ENCODE measurements at regions not wholly inside any gene's neighbourhood (a gene's known extent, or its start where the extent isn't known, plus 50 kb on each side); places are given as distances from the start of the nearest gene placed in this dataset.

GRCh38 chr2:221097949-221098348 lies 474.2 kb downstream of the EPHA4 start:
- in situ Hi-C loops (cut with MboI; ENCODE audit: low pct_unique_long_range_greater_than_20kb, low sequenced_read_pairs, unreplicated experiment): no loop called here
- no peak for DNase-seq (ENCODE audit: low spot score)
- TF ChIP-seq CTCF (IDR thresholded peaks at IDR 0.05; ENCODE audit: extremely low read depth, insufficient read depth, missing control alignments): no peak

GRCh38 chr2:221100467-221101089 lies 471.5 kb downstream of the EPHA4 start:
- in situ Hi-C loops (cut with MboI; ENCODE audit: low pct_unique_long_range_greater_than_20kb, low sequenced_read_pairs, unreplicated experiment): no loop called here
- no peak for TF ChIP-seq CTCF (IDR thresholded peaks at IDR 0.05; ENCODE audit: extremely low read depth, insufficient read depth, missing control alignments)
- DNase-seq (ENCODE audit: low spot score): no peak

- in situ Hi-C loops (cut with MboI; ENCODE audit: low pct_unique_long_range_greater_than_20kb, low sequenced_read_pairs, unreplicated experiment): no loop called here
- no peak for DNase-seq (ENCODE audit: low spot score)
- no peak for TF ChIP-seq CTCF (IDR thresholded peaks at IDR 0.05; ENCODE audit: extremely low read depth, insufficient read depth, missing control alignments)
These were observed 469.0 kb downstream of the EPHA4 start for GRCh38 chr2:221102896-221103688.

GRCh38 chr2:221103930-221104329 lies 468.2 kb downstream of the EPHA4 start:
- TF ChIP-seq CTCF (IDR thresholded peaks at IDR 0.05; ENCODE audit: extremely low read depth, insufficient read depth, missing control alignments): no peak
- in situ Hi-C loops (cut with MboI; ENCODE audit: low pct_unique_long_range_greater_than_20kb, low sequenced_read_pairs, unreplicated experiment): no loop called here
- DNase-seq (ENCODE audit: low spot score): no peak

GRCh38 chr2:221104361-221104811 lies 467.7 kb downstream of the EPHA4 start:
- no peak for TF ChIP-seq CTCF (IDR thresholded peaks at IDR 0.05; ENCODE audit: extremely low read depth, insufficient read depth, missing control alignments)
- no peak for DNase-seq (ENCODE audit: low spot score)
- in situ Hi-C loops (cut with MboI; ENCODE audit: low pct_unique_long_range_greater_than_20kb, low sequenced_read_pairs, unreplicated experiment): no loop called here

- DNase-seq (ENCODE audit: low spot score): no peak
- in situ Hi-C loops (cut with MboI; ENCODE audit: low pct_unique_long_range_greater_than_20kb, low sequenced_read_pairs, unreplicated experiment): no loop called here
- no peak for TF ChIP-seq CTCF (IDR thresholded peaks at IDR 0.05; ENCODE audit: extremely low read depth, insufficient read depth, missing control alignments)
These were observed 465.9 kb downstream of the EPHA4 start for GRCh38 chr2:221106241-221106640.
